Testis (tissue), 2 donors: ENCODE measurements at regions not wholly inside any gene's neighbourhood (a gene's known extent, or its start where the extent isn't known, plus 50 kb on each side); places are given as distances from the start of the nearest gene placed in this dataset.

Source experiments
- DNase-seq: peaks from one replicate; pipeline ENCODE4 v3.0.0-alpha.2; 2019
- H3K27ac ChIP-seq, 2 donors: fragments of 200-600 bp; sonication (generic); one replicate each; pipeline ENCODE4 v1.5.1; 2019
- H3K27me3 ChIP-seq: fragments of 200-600 bp; sonication (generic); one replicate; pipeline ENCODE4 v1.5.1; 2019
- H3K36me3 ChIP-seq: fragments of 200-600 bp; sonication (generic); one replicate; pipeline ENCODE4 v1.5.1; 2017; ENCODE audit warnings: low read depth; ENCODE audit errors: missing control alignments
- H3K4me1 ChIP-seq: fragments of 200-600 bp; sonication (generic); one replicate; pipeline ENCODE4 v1.5.1; 2019
- H3K4me3 ChIP-seq, 2 donors: fragments of 200-600 bp; sonication (generic); one replicate each; pipeline ENCODE4 v1.5.1; 2017 to 2019
- H3K9me3 ChIP-seq: fragments of 200-600 bp; sonication (generic); one replicate; pipeline ENCODE4 v1.5.1; 2017
- POLR2A ChIP-seq: fragments of 450-650 bp; IDR thresholded peaks from one replicate; pipeline ENCODE4 v1.6.1; 2017; ENCODE audit warnings: antibody characterized with exemption, mild to moderate bottlenecking, moderate library complexity
- WGBS, 2 donors: methylation state at CpG; one replicate each; pipeline ENCODE4 v1.1.5; 2018; 5-methylcytosine and 5-hydroxymethylcytosine counted together
- intact Hi-C: fragments of 100-400 bp; cut with DNase I; formaldehyde crosslinking; loops from one replicate; pipeline ENCODE4 v1.15.1; 2023; ENCODE audit warnings: low total_unique reads
- TF ChIP-seq, protein P1 (sequence below), 3 experiments: fragments of 450-650 bp in 2 of 3; fragments of 200-600 bp in 1 of 3; sonication (generic) in 1 of 3; IDR thresholded peaks; one replicate each; pipeline ENCODE4 v1.5.1; 2016 to 2019; ENCODE audit warnings: antibody characterized with exemption in 3 of 3, mild to moderate bottlenecking in 2 of 3, moderate library complexity in 1 of 3

DNA sequence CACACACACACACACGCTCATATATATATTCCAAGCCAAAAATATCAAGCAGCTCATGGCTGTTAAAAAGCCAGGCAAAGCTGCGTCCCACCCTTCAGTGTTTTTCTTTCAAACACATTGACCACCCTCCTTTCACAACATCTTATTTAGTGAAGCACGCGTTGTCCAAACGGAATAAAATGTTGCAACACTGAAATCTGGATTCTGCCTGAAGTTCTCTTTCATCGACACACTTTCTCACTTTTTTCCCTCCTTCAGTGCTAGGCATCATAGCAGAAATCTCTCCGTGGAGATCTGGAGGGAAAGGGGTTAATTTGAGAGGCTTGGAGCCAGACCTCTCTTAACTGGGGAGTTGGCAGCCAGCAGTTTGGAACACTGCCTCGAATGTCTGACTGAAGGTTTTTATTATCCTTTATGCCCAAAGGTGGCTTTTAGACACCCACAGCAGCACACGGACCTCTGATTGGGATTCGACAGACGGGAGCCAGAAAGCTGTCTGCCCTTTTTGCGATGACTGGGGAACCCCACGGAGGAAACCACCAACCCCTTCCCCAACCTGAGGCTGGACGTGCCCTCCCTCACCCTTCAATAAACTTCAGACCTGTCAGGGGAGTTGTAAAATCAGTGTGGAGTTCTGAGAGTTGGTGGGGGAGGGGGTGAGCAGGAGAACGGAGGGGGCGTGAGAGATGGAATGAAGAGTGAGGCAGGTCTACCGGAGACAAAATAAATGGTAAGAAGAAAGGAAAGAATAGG, 833.6 kb upstream of the SOX9 start:
- intact Hi-C loops, result no loop called here
- TF ChIP-seq, protein P1, sequence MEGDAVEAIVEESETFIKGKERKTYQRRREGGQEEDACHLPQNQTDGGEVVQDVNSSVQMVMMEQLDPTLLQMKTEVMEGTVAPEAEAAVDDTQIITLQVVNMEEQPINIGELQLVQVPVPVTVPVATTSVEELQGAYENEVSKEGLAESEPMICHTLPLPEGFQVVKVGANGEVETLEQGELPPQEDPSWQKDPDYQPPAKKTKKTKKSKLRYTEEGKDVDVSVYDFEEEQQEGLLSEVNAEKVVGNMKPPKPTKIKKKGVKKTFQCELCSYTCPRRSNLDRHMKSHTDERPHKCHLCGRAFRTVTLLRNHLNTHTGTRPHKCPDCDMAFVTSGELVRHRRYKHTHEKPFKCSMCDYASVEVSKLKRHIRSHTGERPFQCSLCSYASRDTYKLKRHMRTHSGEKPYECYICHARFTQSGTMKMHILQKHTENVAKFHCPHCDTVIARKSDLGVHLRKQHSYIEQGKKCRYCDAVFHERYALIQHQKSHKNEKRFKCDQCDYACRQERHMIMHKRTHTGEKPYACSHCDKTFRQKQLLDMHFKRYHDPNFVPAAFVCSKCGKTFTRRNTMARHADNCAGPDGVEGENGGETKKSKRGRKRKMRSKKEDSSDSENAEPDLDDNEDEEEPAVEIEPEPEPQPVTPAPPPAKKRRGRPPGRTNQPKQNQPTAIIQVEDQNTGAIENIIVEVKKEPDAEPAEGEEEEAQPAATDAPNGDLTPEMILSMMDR (IDR thresholded peaks at IDR 0.05), result no peak
- TF ChIP-seq POLR2A, result no peak
- Histone ChIP-seq H3K36me3 (no peaks in the 10 kb centered on the region), H3K27me3 (no peaks in the 10 kb centered on the region), H3K4me3 (no peak overlapping the region), H3K4me1 (no peaks in the 10 kb centered on the region), H3K9me3 (no peaks in the 10 kb centered on the region), H3K27ac (no peak overlapping the region)
- WGBS, 2 donors, result 18 to 24% methylated on average over 17 of the region's 17 CpGs
- no peak for DNase-seq

DNA sequence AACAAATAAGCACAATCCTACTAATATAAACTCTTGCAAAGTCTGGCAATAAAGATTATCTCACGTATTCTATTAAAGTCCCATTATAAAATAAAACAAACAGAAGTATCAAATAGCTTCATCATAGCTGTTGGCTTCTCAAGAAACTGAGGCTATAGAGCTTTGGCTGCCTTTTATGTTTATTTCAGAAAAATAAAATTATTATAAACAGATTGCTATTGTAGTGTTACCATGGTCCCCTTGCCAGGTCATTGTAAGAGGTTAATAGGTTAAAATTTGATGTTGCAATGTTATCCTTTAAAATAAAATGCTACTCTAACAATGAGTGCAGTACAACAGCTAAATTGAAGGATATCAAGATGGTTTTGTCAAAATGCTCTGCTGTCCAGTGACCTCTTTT, 828.8 kb upstream of the SOX9 start:
- no peaks in the 10 kb centered on the region for H3K9me3 ChIP-seq
- H3K4me3 ChIP-seq, result no peak overlapping the region
- H3K27ac ChIP-seq, result no peak overlapping the region
- TF ChIP-seq POLR2A, result no peak
- TF ChIP-seq, protein P1 (IDR thresholded peaks at IDR 0.05), result no peak
- intact Hi-C loops, result no loop called here
- no peaks in the 10 kb centered on the region for H3K27me3 ChIP-seq
- 67 to 78% methylated on average over 1 of the region's 1 CpG for WGBS, 2 donors
- no peak for DNase-seq
- H3K4me1 ChIP-seq, result no peaks in the 10 kb centered on the region
- H3K36me3 ChIP-seq, result no peaks in the 10 kb centered on the region

DNA sequence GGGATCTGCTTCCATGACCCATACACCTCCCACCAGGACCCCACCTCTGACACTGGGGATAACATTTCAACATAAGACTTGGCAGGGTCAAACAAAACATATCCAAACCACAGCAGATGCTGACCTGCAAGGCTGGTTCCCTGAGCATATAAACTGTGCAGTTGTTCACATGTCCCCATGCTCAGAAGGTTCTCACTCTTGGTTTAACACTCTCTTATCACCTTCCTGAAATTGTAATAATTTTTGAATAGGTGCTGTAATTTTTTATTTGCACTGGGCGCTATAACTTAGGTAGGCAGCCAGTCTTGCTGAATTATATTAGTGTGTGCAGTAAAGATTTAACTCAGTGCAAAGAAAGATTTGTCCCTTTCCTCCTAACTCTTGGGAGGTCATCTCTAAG, 824.8 kb upstream of the SOX9 start:
- intact Hi-C loops, result no loop called here
- DNase-seq, result no peak
- Histone ChIP-seq H3K27ac (no peak overlapping the region), H3K36me3 (no peaks in the 10 kb centered on the region), H3K4me3 (no peak overlapping the region), H3K9me3 (no peaks in the 10 kb centered on the region), H3K27me3 (no peaks in the 10 kb centered on the region), H3K4me1 (no peaks in the 10 kb centered on the region)
- WGBS, 2 donors, result 84 to 96% methylated on average over 1 of the region's 1 CpG
- TF ChIP-seq, protein P1 (IDR thresholded peaks at IDR 0.05), result no peak
- no peak for TF ChIP-seq POLR2A

DNA sequence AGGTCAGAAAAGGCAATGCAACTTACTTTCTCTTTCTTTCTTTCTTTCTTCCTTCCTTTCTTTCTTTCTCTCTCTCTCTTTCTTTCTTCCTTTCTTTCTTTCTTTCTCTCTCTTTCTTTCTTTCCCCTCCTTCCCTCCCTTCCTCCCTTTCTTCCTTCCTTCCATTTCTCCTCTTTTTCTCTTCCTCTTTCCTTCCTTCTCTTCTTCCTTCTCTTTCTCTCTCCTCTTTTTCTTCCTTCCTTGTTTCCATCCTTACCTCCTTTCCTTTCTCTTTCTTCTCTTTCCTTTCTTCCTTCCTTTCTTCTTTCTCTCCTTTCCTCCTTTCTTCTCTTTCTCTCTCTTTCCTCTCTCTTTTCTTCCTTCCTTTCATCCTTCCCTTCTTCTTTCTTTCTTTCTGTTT, 819.8 kb upstream of the SOX9 start:
- intact Hi-C loops, result no loop called here
- Histone ChIP-seq H3K27me3 (no peaks in the 10 kb centered on the region), H3K36me3 (no peaks in the 10 kb centered on the region), H3K4me3 (no peak overlapping the region), H3K9me3 (no peaks in the 10 kb centered on the region), H3K4me1 (no peaks in the 10 kb centered on the region), H3K27ac (no peak overlapping the region)
- DNase-seq, result no peak
- TF ChIP-seq, protein P1 (IDR thresholded peaks at IDR 0.05), result no peak
